Activated naive CD4-positive, alpha-beta T cell treated with anti-CD3 and anti-CD28 coated beads for 36 hours (primary cell): ENCODE measurements at regions not wholly inside any gene's neighbourhood (a gene's known extent, or its start where the extent isn't known, plus 50 kb on each side); places are given as distances from the start of the nearest gene placed in this dataset.
A peak's percentile ranks its signal among the peaks of the same experiment; 100 is the strongest.

Source experiments
- CTCF ChIA-PET: fragments of 350-600 bp; sonication (Branson Sonifier 250); formaldehyde crosslinking; loops from one replicate; lab custom pipeline; 2021; ENCODE audit warnings: antibody characterized with exemption; lab: Charles Lee
- DNase-seq: peaks from one replicate; pipeline ENCODE4 v3.0.0-alpha.2; 2020
- H3K27ac Mint-ChIP-seq: one replicate; pipeline ENCODE4 v1.8.0; 2021; ENCODE audit warnings: mild to moderate bottlenecking, mixed read lengths
- H3K27me3 Mint-ChIP-seq: one replicate; pipeline ENCODE4 v1.8.0; 2021; ENCODE audit warnings: low read depth, mixed read lengths
- H3K36me3 Mint-ChIP-seq: one replicate; pipeline ENCODE4 v1.8.0; 2021; ENCODE audit warnings: low read depth, mixed read lengths
- H3K4me1 Mint-ChIP-seq: one replicate; pipeline ENCODE4 v1.8.0; 2021; ENCODE audit warnings: low read depth, mixed read lengths
- H3K4me3 Mint-ChIP-seq: one replicate; pipeline ENCODE4 v1.8.0; 2021; ENCODE audit warnings: mild to moderate bottlenecking, moderate library complexity, mixed read lengths
- H3K9me3 Mint-ChIP-seq: one replicate; pipeline ENCODE4 v1.8.0; 2021; ENCODE audit warnings: mixed read lengths
- intact Hi-C: fragments of 100-400 bp; cut with micrococcal nuclease; formaldehyde crosslinking; loops from one replicate; pipeline ENCODE4 v1.15.1; 2023

GRCh38 chr2:64196963-64197362 lies 52.7 kb upstream of the PELI1 start:
- H3K27ac Mint-ChIP-seq = no peak overlapping the region
- DNase-seq = no peak
- H3K36me3 Mint-ChIP-seq = no peaks in the 10 kb centered on the region
- H3K4me1 Mint-ChIP-seq = peaks cover 34% of the 10 kb centered on the region
- peaks cover 5% of the 10 kb centered on the region for H3K9me3 Mint-ChIP-seq
- intact Hi-C loops = no loop called here
- CTCF ChIA-PET = no interaction called here
- H3K4me3 Mint-ChIP-seq = no peak overlapping the region
- no peaks in the 10 kb centered on the region for H3K27me3 Mint-ChIP-seq

GRCh38 chr2:64201151-64201550 lies 56.9 kb upstream of the PELI1 start:
- no peak for DNase-seq
- H3K4me1 Mint-ChIP-seq = peaks cover 63% of the 10 kb centered on the region
- peaks cover 8% of the 10 kb centered on the region for H3K9me3 Mint-ChIP-seq
- H3K27ac Mint-ChIP-seq = no peak overlapping the region
- H3K27me3 Mint-ChIP-seq = no peaks in the 10 kb centered on the region
- H3K4me3 Mint-ChIP-seq = no peak overlapping the region
- H3K36me3 Mint-ChIP-seq = peaks cover 3% of the 10 kb centered on the region
- intact Hi-C loops = loop anchor here (2.0 to 10.0 kb wide), 2 partner anchors 14 to 614 kb away; no protein-coding TSS in a partner anchor
- CTCF ChIA-PET = interaction anchor here (5.1 kb wide), 1 partner anchor 126 kb away, joined by 24 read pairs; no protein-coding TSS in a partner anchor

- intact Hi-C loops = loop anchor here (10.0 kb wide), 1 partner anchor 612 kb away; no protein-coding TSS in a partner anchor
- CTCF ChIA-PET = interaction anchor here (1.0 to 5.1 kb wide), 2 partner anchors 125 to 153 kb away, joined by 3 to 24 read pairs; no protein-coding TSS in a partner anchor
- peaks cover 3% of the 10 kb centered on the region for H3K36me3 Mint-ChIP-seq
- DNase-seq = no peak
- no peak overlapping the region for H3K27ac Mint-ChIP-seq
- H3K4me1 Mint-ChIP-seq = peaks cover 73% of the 10 kb centered on the region
- peaks cover 8% of the 10 kb centered on the region for H3K9me3 Mint-ChIP-seq
- H3K27me3 Mint-ChIP-seq = no peaks in the 10 kb centered on the region
- H3K4me3 Mint-ChIP-seq = no peak overlapping the region
These were observed 58.1 kb upstream of the PELI1 start for GRCh38 chr2:64202206-64202845.

DNA sequence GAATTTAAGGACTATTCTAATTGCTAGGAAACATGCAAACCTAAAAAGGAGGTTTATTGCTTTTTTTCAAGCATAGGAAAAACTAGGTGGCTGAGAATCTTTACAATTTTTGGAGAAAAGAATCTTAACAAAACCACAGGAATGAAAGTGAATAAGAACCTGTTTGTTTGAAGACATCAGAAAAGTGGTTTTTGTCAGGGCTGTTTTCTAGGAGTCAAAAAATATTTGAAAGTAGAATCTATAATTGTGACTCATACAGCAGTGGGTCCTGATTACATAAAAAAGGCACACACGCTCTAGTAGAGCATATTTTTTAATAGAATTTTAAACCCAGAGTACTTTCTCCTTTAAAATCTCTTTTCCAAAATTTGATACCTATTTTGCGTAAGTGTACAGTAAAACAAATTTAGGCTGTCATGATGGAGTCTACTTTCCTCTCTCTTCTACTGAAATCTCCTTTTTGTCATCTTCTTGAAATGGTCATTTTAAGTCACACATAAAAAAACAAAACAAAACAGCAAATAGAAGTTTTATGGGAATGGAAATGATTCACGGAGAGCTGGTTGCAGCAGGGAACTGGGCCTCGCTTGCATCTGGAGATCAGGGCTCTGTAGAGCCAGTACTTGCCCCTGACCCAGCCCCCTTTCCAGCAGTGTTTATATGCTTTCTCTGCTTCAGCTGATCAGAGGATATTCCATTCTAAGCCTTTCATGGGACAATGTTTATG lies 59.1 kb upstream of the PELI1 start:
- CTCF ChIA-PET = interaction anchor here (0.6 to 5.1 kb wide), 5 partner anchors 9 to 544 kb away, joined by 3 to 24 read pairs (median 6); no protein-coding TSS in a partner anchor
- peaks cover 79% of the 10 kb centered on the region for H3K4me1 Mint-ChIP-seq

GRCh38 chr2:64203858-64204632 lies 59.8 kb upstream of the PELI1 start:
- Mint-ChIP-seq H3K36me3 (peaks cover 3% of the 10 kb centered on the region), H3K4me1 (peaks cover 84% of the 10 kb centered on the region), H3K4me3 (peak overlapping the region; percentile 65), H3K27ac (peak overlapping the region; percentile 90), H3K27me3 (no peaks in the 10 kb centered on the region), H3K9me3 (peaks cover 8% of the 10 kb centered on the region)
- peak; percentile 75 for DNase-seq
- CTCF ChIA-PET = interaction anchor here (0.6 to 5.1 kb wide), 4 partner anchors 8 to 543 kb away, joined by 3 to 24 read pairs (median 10); no protein-coding TSS in a partner anchor
- intact Hi-C loops = loop anchor here (1.0 to 10.0 kb wide), 9 partner anchors 9 to 611 kb away; partner anchors contain the start of gene PELI1

More for the DNA sequence above, 59.1 kb upstream of the PELI1 start:
- H3K36me3 Mint-ChIP-seq = peaks cover 3% of the 10 kb centered on the region
- H3K27ac Mint-ChIP-seq = peak overlapping the region; percentile 90
- DNase-seq = no peak
- intact Hi-C loops = loop anchor here (1.0 to 10.0 kb wide), 2 partner anchors 102 to 612 kb away; no protein-coding TSS in a partner anchor
- no peaks in the 10 kb centered on the region for H3K27me3 Mint-ChIP-seq
- H3K9me3 Mint-ChIP-seq = peaks cover 8% of the 10 kb centered on the region
- H3K4me3 Mint-ChIP-seq = peak overlapping the region; percentile 65

DNA sequence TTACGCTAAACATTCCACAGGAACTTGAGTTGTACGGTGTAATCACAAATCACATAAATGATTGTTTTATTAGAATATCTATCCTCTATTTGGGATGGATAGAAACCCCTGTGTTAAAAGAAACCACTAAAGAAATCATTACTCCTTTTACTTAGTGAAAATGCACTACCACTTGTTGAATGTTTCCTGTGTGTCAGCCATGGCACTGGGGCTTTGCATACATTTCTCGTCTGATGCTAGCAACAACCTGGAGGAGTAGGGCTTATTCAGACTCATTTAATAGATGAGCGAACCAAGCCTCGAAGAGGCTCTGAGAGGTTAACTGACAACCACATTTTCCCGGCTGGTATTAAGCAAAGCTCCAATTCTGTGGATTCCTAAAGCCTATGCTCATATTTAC lies 60.5 kb upstream of the PELI1 start:
- no peaks in the 10 kb centered on the region for H3K27me3 Mint-ChIP-seq
- DNase-seq = peak; percentile 60
- intact Hi-C loops = loop anchor here (1.0 to 10.0 kb wide), 8 partner anchors 9 to 610 kb away; partner anchors contain the start of gene PELI1

GRCh38 chr2:64205415-64205814 lies 61.2 kb upstream of the PELI1 start:
- intact Hi-C loops = loop anchor here (2.0 to 10.0 kb wide), 2 partner anchors 141 to 609 kb away; no protein-coding TSS in a partner anchor
- peak overlapping the region; percentile 20 for H3K27ac Mint-ChIP-seq
- H3K36me3 Mint-ChIP-seq = peaks cover 3% of the 10 kb centered on the region
- no peak overlapping the region for H3K4me3 Mint-ChIP-seq
- DNase-seq = no peak
- H3K27me3 Mint-ChIP-seq = no peaks in the 10 kb centered on the region
- CTCF ChIA-PET = interaction anchor here (0.6 to 5.1 kb wide), 5 partner anchors 10 to 188 kb away, joined by 3 to 24 read pairs (median 4); no protein-coding TSS in a partner anchor
- H3K4me1 Mint-ChIP-seq = peaks cover 84% of the 10 kb centered on the region
- peaks cover 8% of the 10 kb centered on the region for H3K9me3 Mint-ChIP-seq

More for the DNA sequence above, 60.5 kb upstream of the PELI1 start:
- Mint-ChIP-seq H3K9me3 (peaks cover 8% of the 10 kb centered on the region), H3K4me3 (no peak overlapping the region), H3K4me1 (peaks cover 86% of the 10 kb centered on the region), H3K36me3 (peaks cover 3% of the 10 kb centered on the region), H3K27ac (peak overlapping the region; percentile 90)
- CTCF ChIA-PET = interaction anchor here (1.6 to 5.1 kb wide), 3 partner anchors 8 to 122 kb away, joined by 6 to 24 read pairs (median 15); no protein-coding TSS in a partner anchor

- peaks cover 86% of the 10 kb centered on the region for H3K4me1 Mint-ChIP-seq
- H3K4me3 Mint-ChIP-seq = no peak overlapping the region
- H3K27me3 Mint-ChIP-seq = no peaks in the 10 kb centered on the region
- peak overlapping the region; percentile 59 for H3K27ac Mint-ChIP-seq
- CTCF ChIA-PET = no interaction called here
- H3K9me3 Mint-ChIP-seq = no peaks in the 10 kb centered on the region
- peak; percentile 33 for DNase-seq
- intact Hi-C loops = loop anchor here (10.0 kb wide), 1 partner anchor 607 kb away; no protein-coding TSS in a partner anchor
- no peaks in the 10 kb centered on the region for H3K36me3 Mint-ChIP-seq
These were observed 63.4 kb upstream of the PELI1 start for GRCh38 chr2:64207573-64207972.

DNA sequence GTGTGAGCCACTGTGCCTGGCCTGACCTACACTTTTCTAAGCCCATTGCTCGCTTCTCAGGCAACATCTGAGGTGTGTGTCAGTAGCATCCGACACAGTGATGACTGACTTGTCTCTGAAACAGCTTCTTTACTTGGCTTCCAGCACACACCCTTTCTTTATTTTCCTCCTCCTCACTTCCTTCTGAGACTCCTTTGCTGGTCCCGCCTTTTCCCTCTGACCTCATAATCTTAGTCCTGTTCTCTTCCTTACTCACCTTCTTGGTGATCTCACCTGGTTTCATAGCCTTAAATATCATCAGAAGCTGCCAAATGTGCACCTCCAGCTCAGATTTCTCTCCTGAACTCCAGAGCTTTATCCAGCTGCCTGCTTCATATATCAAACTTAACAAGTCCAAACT lies 66.6 kb upstream of the PELI1 start:
- H3K4me1 Mint-ChIP-seq = peaks cover 83% of the 10 kb centered on the region

DNA sequence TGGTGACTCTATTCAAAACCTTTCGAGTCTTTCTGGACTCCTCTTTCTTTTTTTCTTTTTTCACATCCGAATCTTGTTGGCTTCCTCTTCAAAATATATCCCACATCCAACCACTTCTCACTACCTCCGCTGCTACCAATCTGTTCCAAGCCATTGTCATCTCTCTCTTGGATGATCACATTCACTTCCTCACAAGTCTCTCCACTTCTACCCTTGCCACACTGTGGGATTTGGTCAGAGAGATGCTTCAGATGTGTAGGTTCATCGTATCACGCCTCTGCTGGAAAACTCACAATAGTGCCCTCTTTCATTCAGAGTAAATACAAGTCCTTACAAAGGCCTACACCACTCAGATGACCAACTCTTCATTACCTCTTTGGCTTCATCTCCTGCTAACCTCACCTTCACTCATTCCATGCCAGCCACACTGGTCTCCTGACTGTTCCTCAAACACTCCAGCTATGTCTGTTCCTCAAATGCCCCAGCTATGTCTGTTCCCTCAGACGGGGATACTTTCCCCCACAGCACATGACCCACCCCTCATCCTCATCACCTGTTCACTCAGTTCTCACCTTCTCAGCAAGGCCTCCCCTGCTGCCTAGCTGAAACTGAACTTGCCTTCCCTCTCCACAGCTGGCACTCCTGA lies 67.2 kb upstream of the PELI1 start:
- no peaks in the 10 kb centered on the region for H3K36me3 Mint-ChIP-seq

More for the DNA sequence above, 66.6 kb upstream of the PELI1 start:
- intact Hi-C loops = loop anchor here (5.0 kb wide), 6 partner anchors 309 to 1904 kb away; partner anchors contain the start of genes SERTAD2 and UGP2
- H3K36me3 Mint-ChIP-seq = no peaks in the 10 kb centered on the region
- no peaks in the 10 kb centered on the region for H3K27me3 Mint-ChIP-seq
- peak; percentile 45 for DNase-seq
- H3K4me3 Mint-ChIP-seq = no peak overlapping the region
- CTCF ChIA-PET = no interaction called here
- H3K9me3 Mint-ChIP-seq = no peaks in the 10 kb centered on the region
- peak overlapping the region; percentile 8 for H3K27ac Mint-ChIP-seq

DNA sequence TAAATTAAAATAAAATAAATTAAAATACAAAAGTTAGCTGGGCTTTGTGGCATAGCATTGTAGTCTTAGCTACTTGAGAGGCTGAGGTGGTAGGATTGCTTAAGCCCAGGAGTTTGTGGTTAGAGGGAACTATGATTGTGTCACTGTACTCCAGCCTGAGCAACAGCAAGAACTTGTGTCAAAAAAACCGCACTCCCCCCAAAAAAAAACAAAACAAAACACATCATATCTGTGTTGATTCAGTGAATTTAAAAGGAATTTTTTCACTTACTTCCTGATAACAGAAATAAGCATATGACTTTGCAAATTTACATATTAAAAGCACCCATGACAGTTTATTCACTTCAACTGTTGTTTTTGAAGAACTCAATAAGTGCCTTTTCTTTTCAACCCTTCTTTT lies 68.1 kb upstream of the PELI1 start:
- no peaks in the 10 kb centered on the region for H3K27me3 Mint-ChIP-seq
- no peak overlapping the region for H3K4me3 Mint-ChIP-seq
- peak overlapping the region; percentile 96 for H3K27ac Mint-ChIP-seq
- no peak for DNase-seq
- peaks cover 81% of the 10 kb centered on the region for H3K4me1 Mint-ChIP-seq
- CTCF ChIA-PET = interaction anchor here (0.6 to 2.2 kb wide), 7 partner anchors 8 to 150 kb away, joined by 3 to 12 read pairs (median 4); no protein-coding TSS in a partner anchor
- no peaks in the 10 kb centered on the region for H3K9me3 Mint-ChIP-seq
- intact Hi-C loops = loop anchor here (2.0 to 5.0 kb wide), 7 partner anchors 310 to 1905 kb away; partner anchors contain the start of genes MDH1, SERTAD2, UGP2 and WDPCP
- H3K36me3 Mint-ChIP-seq = no peaks in the 10 kb centered on the region

More for the DNA sequence above, 67.2 kb upstream of the PELI1 start:
- DNase-seq = no peak
- peak overlapping the region; percentile 3 for H3K27ac Mint-ChIP-seq
- H3K4me1 Mint-ChIP-seq = peaks cover 88% of the 10 kb centered on the region
- CTCF ChIA-PET = interaction anchor here (1.5 to 2.2 kb wide), 2 partner anchors 40 to 116 kb away, joined by 3 to 12 read pairs; no protein-coding TSS in a partner anchor
- H3K4me3 Mint-ChIP-seq = no peak overlapping the region
- no peaks in the 10 kb centered on the region for H3K9me3 Mint-ChIP-seq
- no peaks in the 10 kb centered on the region for H3K27me3 Mint-ChIP-seq
- intact Hi-C loops = loop anchor here (5.0 kb wide), 6 partner anchors 309 to 1904 kb away; partner anchors contain the start of genes SERTAD2 and UGP2
